Keratinocyte (primary cell): ENCODE measurements at regions not wholly inside any gene's neighbourhood (a gene's known extent, or its start where the extent isn't known, plus 50 kb on each side); places are given as distances from the start of the nearest gene placed in this dataset.

ENCODE experiments used
- EZH2 ChIP-seq: IDR thresholded peaks from one replicate; pipeline ENCODE4 v1.6.1; 2012; ENCODE audit warnings: inconsistent platforms, mild to moderate bottlenecking, low read length, moderate library complexity
- TF ChIP-seq, protein P1 (sequence below), 3 experiments: IDR thresholded peaks in 1 of 3; conservative IDR thresholded peaks in 1 of 3; optimal IDR thresholded peaks in 1 of 3; 2 replicates in 2 of 3; 3 replicates in 1 of 3; pipeline versions ENCODE3 to v1.5.1; 2011; ENCODE audit warnings: low read length in 3 of 3, mild to moderate bottlenecking in 3 of 3, moderate library complexity in 2 of 3, control low read depth in 1 of 3, inconsistent platforms in 1 of 3; ENCODE audit not compliant: insufficient read depth in 2 of 3; ENCODE audit errors: extremely low read depth in 1 of 3

GRCh38 chrX:94932278-94932965, 1258.4 kb downstream of the FAM133A start:
- TF ChIP-seq, protein P1, sequence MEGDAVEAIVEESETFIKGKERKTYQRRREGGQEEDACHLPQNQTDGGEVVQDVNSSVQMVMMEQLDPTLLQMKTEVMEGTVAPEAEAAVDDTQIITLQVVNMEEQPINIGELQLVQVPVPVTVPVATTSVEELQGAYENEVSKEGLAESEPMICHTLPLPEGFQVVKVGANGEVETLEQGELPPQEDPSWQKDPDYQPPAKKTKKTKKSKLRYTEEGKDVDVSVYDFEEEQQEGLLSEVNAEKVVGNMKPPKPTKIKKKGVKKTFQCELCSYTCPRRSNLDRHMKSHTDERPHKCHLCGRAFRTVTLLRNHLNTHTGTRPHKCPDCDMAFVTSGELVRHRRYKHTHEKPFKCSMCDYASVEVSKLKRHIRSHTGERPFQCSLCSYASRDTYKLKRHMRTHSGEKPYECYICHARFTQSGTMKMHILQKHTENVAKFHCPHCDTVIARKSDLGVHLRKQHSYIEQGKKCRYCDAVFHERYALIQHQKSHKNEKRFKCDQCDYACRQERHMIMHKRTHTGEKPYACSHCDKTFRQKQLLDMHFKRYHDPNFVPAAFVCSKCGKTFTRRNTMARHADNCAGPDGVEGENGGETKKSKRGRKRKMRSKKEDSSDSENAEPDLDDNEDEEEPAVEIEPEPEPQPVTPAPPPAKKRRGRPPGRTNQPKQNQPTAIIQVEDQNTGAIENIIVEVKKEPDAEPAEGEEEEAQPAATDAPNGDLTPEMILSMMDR (optimal IDR thresholded peaks at IDR 0.05 in 1 of 3, IDR thresholded peaks at IDR 0.05 in 1 of 3, conservative IDR thresholded peaks at IDR 0.05 in 1 of 3; ENCODE audit: extremely low read depth in 1 of 3, insufficient read depth in 2 of 3, low read length in 3 of 3): no peak
- TF ChIP-seq EZH2: no peak
